ENCODE measurements at regions not wholly inside any gene's neighbourhood (a gene's known extent, or its start where the extent isn't known, plus 50 kb on each side); places are given as distances from the start of the nearest gene placed in this dataset.

GRCh38 chr3:126268866-126269265 is 88.3 kb downstream of the KLF15 start:
- Mint-ChIP-seq H3K4me1 (peaks cover 14% of the 10 kb centered on the region), H3K27me3 (ENCODE audit: low read depth in 3 of 3) (peaks cover 32 to 60% (median 48%) of the 10 kb centered on the region in 3 donors), H3K9me3 (peaks cover 0 to 4% (median 0%) of the 10 kb centered on the region in 7 donors), H3K4me3 (no peak overlapping the region), H3K27ac (no peak overlapping the region), H3K36me3 (no peaks in the 10 kb centered on the region)
- TF ChIP-seq CTCF (IDR thresholded peaks at IDR 0.05): no peak
- Histone ChIP-seq H4K20me1 (ENCODE audit: insufficient read depth, low read length) (no peaks in the 10 kb centered on the region), H3K36me3 (replicated peaks in 1 of 2; ENCODE audit: control insufficient read depth in 1 of 2, insufficient read depth in 2 of 2, low read length in 2 of 2) (no peaks in the 10 kb centered on the region), H3K9me3 (replicated peaks in 1 of 2; ENCODE audit: control insufficient read depth in 1 of 2, insufficient read depth in 1 of 2, low read length in 2 of 2) (no peaks in the 10 kb centered on the region), H3K9ac (ENCODE audit: insufficient read depth, low read length, poor library complexity, severe bottlenecking) (no peak overlapping the region), H2AFZ (ENCODE audit: insufficient read depth, low read depth, low read length, poor library complexity, severe bottlenecking) (no peak overlapping the region), H3K4me3 (replicated peaks in 1 of 3; ENCODE audit: low read depth in 2 of 3, low read length in 3 of 3) (no peak overlapping the region), H3K27me3 (ENCODE audit: control insufficient read depth in 2 of 2, insufficient read depth in 2 of 2, low read length in 2 of 2) (peaks cover 0 to 39% of the 10 kb centered on the region in 2 donors), H3K4me1 (ENCODE audit: control insufficient read depth in 1 of 2, insufficient read depth in 2 of 2, low read length in 2 of 2) (peaks cover 12 to 20% of the 10 kb centered on the region in 2 donors), H3K79me2 (ENCODE audit: insufficient read depth, low read length) (no peaks in the 10 kb centered on the region), H3K4me2 (replicated peaks; ENCODE audit: extremely low read depth, low read length, poor library complexity, severe bottlenecking) (no peak overlapping the region), H3K27ac (ENCODE audit: low read depth in 1 of 2, low read length in 2 of 2) (no peak overlapping the region)
- 100% methylated on average over 3 of the region's 3 CpGs for WGBS (ENCODE audit: insufficient coverage)
- intact Hi-C loops (cut with micrococcal nuclease): no loop called here
- DNase-seq: no peak

DNA sequence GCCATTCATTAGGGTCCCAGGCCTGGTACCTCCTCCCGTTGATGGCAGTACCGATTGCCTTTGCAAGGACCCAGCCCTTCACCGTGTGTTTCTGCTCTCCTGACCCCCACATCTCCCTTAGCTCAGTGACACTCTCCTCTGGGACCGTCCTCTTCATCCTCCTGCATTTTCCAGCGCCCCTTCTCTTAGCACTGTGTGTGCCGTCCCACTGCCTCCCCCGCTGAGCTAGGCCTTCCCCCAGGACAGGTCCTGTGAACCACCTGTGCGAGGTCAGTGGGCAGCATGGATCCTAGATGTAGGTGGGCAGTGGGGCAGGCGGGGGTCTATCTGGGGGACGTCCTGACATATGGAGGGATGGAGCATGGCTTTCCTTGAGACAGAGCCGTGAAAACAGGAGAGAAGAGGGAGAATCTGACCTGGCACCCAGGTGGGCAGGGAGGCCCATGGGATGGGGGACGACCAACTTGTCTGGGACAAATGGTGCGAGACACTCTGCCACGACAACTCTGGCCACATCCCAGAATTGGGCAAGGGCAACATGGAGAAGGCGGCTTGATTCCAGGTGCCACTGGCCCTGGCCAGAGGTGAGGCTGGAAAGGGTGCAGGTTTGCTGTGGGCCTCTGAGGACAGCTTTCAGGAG is 87.7 kb upstream of the ALDH1L1 start:
- intact Hi-C loops (cut with micrococcal nuclease): no loop called here
- H3K4me1 Mint-ChIP-seq: peaks cover 12% of the 10 kb centered on the region
- H3K9ac ChIP-seq (ENCODE audit: insufficient read depth, low read length, poor library complexity, severe bottlenecking): peak overlapping the region; percentile 32

More for the DNA sequence above, 87.7 kb upstream of the ALDH1L1 start:
- peaks cover 0 to 4% (median 0%) of the 10 kb centered on the region in 7 donors for H3K9me3 Mint-ChIP-seq
- Histone ChIP-seq H3K36me3 (replicated peaks in 1 of 2; ENCODE audit: control insufficient read depth in 1 of 2, insufficient read depth in 2 of 2, low read length in 2 of 2) (no peaks in the 10 kb centered on the region), H2AFZ (ENCODE audit: insufficient read depth, low read depth, low read length, poor library complexity, severe bottlenecking) (no peak overlapping the region), H3K4me3 (replicated peaks in 1 of 3; ENCODE audit: low read depth in 2 of 3, low read length in 3 of 3) (peak overlapping the region in 1 of 3 experiments; percentile 72), H3K27me3 (ENCODE audit: control insufficient read depth in 2 of 2, insufficient read depth in 2 of 2, low read length in 2 of 2) (peaks cover 0 to 39% of the 10 kb centered on the region in 2 donors), H3K4me2 (replicated peaks; ENCODE audit: extremely low read depth, low read length, poor library complexity, severe bottlenecking) (peak overlapping the region; percentile 83), H3K79me2 (ENCODE audit: insufficient read depth, low read length) (no peaks in the 10 kb centered on the region), H3K9me3 (replicated peaks in 1 of 2; ENCODE audit: control insufficient read depth in 1 of 2, insufficient read depth in 1 of 2, low read length in 2 of 2) (no peaks in the 10 kb centered on the region), H4K20me1 (ENCODE audit: insufficient read depth, low read length) (no peaks in the 10 kb centered on the region), H3K27ac (ENCODE audit: low read depth in 1 of 2, low read length in 2 of 2) (no peak overlapping the region), H3K4me1 (ENCODE audit: control insufficient read depth in 1 of 2, insufficient read depth in 2 of 2, low read length in 2 of 2) (peaks cover 12 to 18% of the 10 kb centered on the region in 2 donors)
- 68% methylated on average over 12 of the region's 15 CpGs for WGBS (ENCODE audit: insufficient coverage)
- peaks cover 29 to 58% (median 47%) of the 10 kb centered on the region in 3 donors for H3K27me3 Mint-ChIP-seq (ENCODE audit: low read depth in 3 of 3)
- H3K4me3 Mint-ChIP-seq: peak overlapping the region in 1 of 2 donors; percentile 89
- no peak overlapping the region for H3K27ac Mint-ChIP-seq
- DNase-seq: no peak
- no peaks in the 10 kb centered on the region for H3K36me3 Mint-ChIP-seq
- no peak for TF ChIP-seq CTCF (IDR thresholded peaks at IDR 0.05)
